NCI-H1105 (cell line): ENCODE measurements at regions not wholly inside any gene's neighbourhood (a gene's known extent, or its start where the extent isn't known, plus 50 kb on each side); places are given as distances from the start of the nearest gene placed in this dataset.
"Not testable (repeated sequence)": the region's sequence is repeated elsewhere in the genome, so short reads cannot be mapped to it uniquely, and the experiment has no call there.

ENCODE experiments used
- DNase-seq: peaks from one replicate; lab custom pipeline; 2025; lab: John Stamatoyannopoulos, UW

DNA sequence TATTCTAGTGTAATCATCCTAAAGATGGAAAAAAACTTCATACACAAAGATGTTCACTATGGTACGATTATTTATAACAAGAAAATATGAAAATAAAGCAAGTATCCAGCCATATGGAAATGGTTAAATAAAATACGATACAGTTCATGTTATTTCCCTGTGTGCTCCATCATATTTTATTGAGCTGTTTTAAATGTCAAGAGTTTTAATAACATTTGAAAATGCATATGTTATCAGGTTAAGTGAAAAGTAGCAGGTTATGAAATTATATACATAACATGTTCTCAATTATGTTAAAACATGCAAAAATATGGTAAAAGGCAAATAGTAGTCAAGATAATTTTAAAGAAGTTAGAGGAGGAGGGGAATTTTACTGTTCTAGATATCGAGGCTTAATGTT is 192.0 kb downstream of the HNRNPD start:
- DNase-seq, result no peak

- DNase-seq, result no peak
These were observed 201.6 kb downstream of the HNRNPD start for GRCh38 chr4:82172186-82172585.

GRCh38 chr4:82171531-82172155 is 202.1 kb downstream of the HNRNPD start:
- no peak for DNase-seq

DNA sequence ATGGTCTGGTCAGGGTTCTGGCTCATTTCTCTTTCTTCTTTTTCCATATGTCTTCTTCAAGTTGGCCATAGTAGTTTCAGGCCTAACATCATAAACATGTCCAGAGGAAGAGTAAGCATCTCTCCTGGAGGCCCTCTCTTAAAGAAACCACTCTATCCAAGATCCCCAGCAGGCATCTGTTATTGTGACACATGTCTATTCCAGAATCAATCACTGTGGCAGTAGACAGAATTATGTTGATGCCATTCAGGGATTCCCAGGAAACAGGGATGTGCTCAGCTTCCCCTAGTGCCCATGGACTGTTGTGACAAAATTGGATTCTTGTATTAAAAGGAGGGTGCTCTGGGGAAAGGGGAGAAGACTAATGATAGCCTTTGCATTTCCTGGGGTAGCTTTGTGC is 224.0 kb downstream of the HNRNPD start:
- DNase-seq, result no peak

DNA sequence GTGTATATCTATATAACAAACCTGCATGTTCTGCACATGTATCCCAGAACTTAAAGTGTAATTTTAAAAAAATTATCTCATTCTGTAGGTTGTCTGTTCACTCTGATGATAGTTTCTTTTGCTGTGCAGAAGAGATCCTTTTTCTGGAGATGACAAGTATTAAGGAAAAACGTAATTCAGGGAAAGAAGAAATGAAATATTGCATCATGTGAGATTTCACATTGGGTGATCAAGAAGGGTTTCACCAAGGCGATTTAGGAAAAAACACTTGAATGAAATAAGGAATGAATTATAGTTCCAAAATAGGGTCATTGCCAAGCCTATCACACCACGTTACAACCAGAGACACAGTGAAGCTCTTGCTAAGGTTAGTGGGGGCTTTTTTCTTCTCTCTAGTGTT is 227.9 kb downstream of the HNRNPD start:
- DNase-seq, result no peak

DNA sequence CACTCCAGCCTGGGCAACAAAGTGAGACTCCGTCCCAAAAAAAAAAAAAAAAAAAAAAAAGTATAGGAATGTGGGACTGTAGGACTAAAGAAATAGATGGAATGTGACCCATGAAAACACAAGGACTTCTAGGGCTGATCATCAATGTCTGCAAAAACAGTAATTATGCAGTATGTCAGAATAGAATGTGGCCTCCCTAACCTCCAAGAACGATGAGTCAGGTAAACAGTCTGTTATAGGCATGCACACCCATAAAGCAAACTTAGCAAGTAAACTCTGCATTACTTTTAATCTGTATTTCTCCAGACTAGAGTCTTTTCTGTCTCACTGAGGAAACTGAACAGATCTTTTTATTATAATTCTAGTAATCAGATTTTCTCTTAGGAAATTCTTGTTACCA is 233.4 kb downstream of the HNRNPD start:
- DNase-seq, result no peak

DNA sequence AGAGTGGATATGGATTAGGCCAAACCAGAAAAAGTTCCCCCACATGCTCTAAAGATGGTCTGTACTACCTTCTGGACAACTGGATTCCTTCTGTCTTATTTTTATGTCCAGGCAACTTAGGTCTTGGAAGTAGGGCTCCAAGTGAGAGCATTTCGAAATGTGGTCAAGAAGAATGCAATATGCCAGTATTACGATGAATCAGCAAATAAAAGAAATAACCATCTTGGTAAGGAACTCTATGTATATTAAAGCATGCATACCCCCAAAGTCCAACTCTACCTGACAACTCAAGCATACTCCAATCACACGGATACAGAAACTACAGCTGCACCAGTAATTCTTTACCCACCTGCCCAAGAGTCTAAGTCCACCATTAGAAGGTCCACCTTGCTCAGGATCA is 234.5 kb downstream of the HNRNPD start:
- no peak for DNase-seq

- no peak for DNase-seq
These were observed 235.4 kb downstream of the HNRNPD start for GRCh38 chr4:82138374-82138773.

DNA sequence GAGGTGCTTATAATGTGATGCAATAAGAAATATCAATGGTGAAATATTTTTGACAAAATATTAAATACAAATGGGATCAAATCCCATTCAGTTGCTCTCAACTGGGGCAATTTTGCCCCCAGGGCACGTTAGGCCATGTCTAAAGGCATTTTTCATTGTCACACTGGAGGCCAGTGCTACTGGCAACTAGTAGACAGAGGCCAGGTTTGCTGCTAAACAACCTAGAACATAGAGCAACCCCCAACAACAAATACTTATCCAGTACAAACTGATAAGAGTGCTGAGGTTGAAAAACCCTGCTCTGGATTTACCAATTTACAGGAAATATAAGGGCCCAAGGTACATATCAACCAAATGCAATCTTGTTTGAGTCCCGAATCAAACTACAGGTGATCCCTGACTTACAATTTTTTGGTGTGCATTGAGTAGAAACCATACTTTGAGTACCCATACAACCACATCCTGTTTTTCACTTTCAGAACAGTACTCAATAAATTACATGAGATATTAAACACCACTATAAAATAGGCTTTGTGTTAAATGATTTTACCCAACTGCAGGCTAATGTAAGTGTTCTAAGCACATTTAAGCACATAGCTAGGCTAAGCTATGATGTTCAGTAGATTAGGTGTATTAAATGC is 237.5 kb downstream of the HNRNPD start:
- no peak for DNase-seq

- no peak for DNase-seq
These were observed 245.4 kb downstream of the HNRNPD start for GRCh38 chr4:82128355-82128754.

GRCh38 chr4:82126512-82127040 is 247.2 kb downstream of the HNRNPD start:
- DNase-seq, result no peak

GRCh38 chr4:82125787-82126297 is 247.9 kb downstream of the HNRNPD start:
- no peak for DNase-seq

DNA sequence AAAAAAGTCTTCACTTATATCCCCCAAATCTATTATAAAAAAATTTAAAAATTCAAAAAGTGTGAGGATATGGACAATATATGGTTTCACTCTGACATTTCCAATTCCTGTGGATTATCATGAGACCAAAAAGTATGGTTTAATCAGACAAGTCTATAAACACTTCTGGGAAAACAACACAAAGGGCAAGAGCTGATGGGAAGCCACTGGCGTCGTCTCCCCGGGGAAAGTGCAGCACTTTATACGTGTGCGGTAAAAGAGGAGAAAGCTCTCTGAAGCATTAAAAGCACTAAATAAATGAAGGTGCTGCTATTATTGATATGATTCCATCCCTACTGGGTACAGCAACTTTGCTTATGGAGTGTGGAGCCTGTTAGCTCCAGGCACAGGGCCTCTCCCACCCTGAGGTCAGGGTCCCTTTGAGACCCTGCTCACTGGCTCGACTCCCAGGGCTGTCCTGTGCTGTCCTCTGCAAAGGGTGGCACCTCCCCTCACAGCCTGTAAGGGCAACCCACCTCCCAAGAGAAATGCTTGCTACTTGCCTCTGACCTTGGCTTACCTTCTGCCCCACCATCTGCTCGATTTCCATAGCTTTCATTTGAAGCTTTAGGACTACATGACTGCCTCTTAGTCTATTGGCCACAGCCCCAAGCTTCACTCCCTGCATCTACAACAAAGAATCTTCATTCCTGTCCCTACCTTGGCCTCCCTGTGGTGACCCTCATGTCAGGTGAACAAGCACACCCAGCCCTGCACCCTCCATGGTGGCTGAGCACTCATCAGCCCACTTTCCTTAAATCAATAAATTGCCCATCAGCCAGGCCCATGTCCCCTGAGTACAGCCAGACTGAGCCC is 248.6 kb downstream of the HNRNPD start:
- DNase-seq, result no peak

DNA sequence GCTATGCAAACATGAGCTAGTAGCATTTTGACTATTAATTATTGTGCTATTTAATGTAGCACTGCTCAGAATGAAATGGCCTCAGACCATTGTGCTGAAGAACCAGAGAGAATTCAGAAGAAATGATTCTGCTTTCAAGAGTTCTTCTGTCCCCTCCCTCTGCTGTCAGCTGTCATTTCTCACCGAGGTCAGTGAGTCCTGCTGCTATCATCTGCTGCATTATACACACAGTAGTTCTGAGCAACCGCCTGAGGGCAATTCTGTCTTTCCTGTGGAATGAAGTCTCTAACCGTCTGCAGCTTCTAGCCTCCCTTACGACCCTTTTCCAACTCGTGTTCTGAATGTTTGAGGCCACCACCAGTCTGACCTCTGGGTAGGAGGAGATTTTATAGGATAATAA is 249.4 kb downstream of the HNRNPD start:
- DNase-seq, result no peak

- DNase-seq, result no peak
These were observed 249.9 kb downstream of the HNRNPD start for GRCh38 chr4:82123934-82124333.

- DNase-seq, result not testable (repeated sequence)
These were observed 258.6 kb downstream of the HNRNPD start for GRCh38 chr4:82115183-82115582.

- DNase-seq, result no peak
These were observed 265.3 kb downstream of the HNRNPD start for GRCh38 chr4:82108506-82108905.

DNA sequence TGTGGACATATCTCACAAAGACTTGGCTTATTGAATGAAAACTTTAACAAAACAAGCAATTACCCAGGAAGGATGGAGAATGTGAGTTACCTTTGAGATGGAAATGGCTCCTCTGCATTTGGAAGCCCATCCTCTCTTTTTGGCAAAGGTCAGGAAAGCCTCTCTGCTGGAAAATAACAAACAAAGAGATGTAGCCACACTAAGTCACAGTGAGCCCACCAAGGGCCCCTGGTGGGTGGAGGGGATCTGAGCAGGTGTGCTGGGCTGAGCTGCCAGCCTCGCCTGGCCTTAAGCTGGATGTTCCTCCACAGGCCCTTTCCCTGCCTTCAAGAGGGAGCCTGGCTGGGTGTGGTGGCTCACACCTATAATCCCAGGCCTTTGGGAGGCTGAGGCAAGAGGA is 269.2 kb downstream of the HNRNPD start:
- no peak for DNase-seq

DNA sequence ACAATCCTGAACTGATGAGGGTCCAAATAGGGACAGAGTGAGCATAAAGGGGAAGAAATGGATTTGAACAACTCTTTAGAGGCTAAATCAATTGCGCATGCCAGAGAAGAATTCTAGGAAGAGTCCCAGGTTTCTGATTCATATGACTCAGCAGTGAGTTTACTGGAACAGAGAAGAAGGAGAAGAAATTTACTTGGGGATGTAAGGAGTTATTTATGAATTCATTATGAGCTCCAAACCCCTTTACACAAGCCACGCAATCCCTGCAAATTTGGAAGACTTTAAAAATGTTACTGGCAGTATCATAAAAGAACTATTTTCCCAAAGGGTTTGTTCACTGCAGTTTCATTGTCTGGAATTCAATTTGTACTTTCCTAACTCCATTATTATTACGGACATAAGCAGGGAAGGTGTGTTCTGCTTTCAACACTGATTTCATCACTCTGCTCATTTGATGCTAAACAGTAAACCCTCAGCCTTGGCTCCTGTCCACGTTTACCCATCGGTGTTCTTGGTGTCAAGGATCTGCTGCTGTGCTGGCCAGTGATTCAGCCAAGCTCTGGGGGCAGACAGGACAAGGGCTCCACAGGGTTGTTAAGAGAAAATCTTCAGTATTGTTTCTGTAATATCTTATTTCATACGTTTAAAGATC is 273.7 kb downstream of the HNRNPD start:
- DNase-seq, result no peak

- no peak for DNase-seq
These were observed 276.3 kb downstream of the HNRNPD start for GRCh38 chr4:82097504-82097903.

GRCh38 chr4:82090717-82091116 is 283.1 kb downstream of the HNRNPD start:
- no peak for DNase-seq

DNA sequence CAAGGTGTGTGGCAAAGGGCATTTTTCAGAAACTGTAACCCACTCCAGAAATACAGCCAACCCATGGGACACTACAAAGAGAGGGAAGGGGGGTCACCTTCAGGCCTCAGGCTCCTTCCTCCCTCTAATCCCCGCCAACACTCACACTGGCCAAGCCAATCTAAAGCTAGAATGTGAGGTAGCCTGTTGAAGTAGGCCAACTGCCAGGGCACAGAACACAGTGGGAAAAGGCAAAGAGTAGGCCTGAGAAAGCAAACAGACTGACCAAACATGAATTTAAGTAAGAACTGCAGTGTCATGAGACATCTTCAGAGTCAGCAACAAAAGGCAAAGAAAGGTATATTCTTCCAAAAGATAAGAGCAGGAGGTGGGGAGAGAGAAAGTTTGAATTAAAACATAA is 289.0 kb downstream of the HNRNPD start:
- DNase-seq, result no peak
